ENCODE measurements at regions not wholly inside any gene's neighbourhood (a gene's known extent, or its start where the extent isn't known, plus 50 kb on each side); places are given as distances from the start of the nearest gene placed in this dataset.
"Not testable (repeated sequence)": the region's sequence is repeated elsewhere in the genome, so short reads cannot be mapped to it uniquely, and the experiment has no call there.

DNA sequence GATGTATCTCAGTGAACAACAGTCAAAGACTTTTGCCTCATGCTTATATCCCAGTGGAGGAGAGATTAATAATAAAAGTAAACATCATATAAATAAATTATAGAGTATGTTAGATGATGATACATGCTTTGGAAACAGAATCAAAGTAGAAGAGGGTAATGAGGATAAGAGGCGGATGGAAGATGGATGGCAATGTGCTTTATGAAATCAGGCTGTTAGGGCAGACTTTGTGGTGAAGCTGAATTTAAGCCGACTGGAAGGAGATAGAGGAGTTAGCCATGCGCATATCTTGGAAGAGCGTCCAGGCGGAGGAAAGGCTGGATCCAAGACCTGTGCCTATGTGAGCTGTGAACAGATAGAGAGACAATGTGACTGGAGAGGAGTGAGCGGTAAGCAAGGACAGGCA is 74.9 kb upstream of the GUCY1A1 start:
- DNase-seq (ENCODE audit: low read depth) = no peak

DNA sequence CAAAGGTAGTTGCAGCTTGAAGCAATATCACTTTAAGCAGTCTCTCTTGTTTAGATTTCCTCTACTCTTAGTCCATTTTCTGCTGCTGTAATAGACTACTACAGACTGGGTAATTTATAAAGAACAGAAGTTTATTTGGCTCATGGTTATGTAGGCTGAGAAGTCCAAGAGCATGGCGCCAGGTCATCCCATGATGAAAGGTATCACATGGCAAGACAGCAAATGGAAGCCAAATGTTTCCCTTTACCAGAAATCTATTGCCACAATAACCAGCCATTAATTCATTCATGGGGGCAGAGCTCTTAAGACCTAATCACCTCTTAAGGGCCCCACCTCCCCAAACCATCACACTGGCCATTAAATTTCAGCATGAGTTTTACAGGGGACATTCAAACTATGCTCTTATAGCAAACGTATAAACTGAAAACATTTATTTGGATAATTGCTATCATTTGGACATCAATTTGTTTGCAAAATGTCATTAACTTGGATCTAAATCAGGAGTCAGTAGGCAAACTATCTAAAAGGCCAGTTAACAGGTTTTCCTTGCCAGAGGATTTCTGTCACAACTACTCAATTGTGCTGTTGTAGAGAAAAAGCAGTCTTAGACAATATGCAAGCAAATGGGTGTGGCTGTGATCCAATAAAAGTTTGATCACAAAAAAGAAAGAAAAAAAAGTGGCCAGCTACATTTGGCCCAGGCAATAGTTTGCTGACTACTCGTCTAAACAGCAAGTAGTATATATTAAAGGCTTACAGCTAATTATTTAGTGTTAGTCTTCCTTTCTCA is 75.7 kb upstream of the GUCY1A1 start:
- DNase-seq (ENCODE audit: low read depth) = no peak

- DNase-seq (ENCODE audit: low read depth) = no peak
These were observed 78.2 kb upstream of the GUCY1A1 start for GRCh38 chr4:155588437-155588836.

GRCh38 chr4:155587766-155588165 is 78.9 kb upstream of the GUCY1A1 start:
- DNase-seq (ENCODE audit: low read depth) = no peak

GRCh38 chr4:155582971-155583437 is 83.6 kb upstream of the GUCY1A1 start:
- no peak for DNase-seq (ENCODE audit: low read depth)

DNA sequence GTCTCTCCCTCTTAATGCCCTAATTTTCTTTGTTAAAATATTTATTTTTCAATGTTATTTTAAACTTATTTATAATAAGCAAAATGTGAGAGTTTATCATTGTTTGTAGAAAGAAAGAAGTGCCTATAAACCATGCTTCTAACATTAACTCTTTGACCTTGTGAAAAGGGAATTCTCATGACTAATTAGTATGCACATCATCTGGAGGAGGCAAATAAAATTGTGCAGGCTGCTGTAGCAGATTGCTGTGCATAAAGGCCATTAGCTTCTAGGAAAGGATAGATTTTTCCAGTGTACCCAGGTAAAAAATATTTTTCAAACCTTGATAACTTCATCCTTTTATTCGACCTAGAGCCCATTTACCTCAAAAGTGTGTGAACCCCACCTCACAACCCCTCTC is 84.6 kb upstream of the GUCY1A1 start:
- DNase-seq (ENCODE audit: low read depth) = no peak

GRCh38 chr4:155578726-155579370 is 87.8 kb upstream of the GUCY1A1 start:
- no peak for DNase-seq (ENCODE audit: low read depth)

DNA sequence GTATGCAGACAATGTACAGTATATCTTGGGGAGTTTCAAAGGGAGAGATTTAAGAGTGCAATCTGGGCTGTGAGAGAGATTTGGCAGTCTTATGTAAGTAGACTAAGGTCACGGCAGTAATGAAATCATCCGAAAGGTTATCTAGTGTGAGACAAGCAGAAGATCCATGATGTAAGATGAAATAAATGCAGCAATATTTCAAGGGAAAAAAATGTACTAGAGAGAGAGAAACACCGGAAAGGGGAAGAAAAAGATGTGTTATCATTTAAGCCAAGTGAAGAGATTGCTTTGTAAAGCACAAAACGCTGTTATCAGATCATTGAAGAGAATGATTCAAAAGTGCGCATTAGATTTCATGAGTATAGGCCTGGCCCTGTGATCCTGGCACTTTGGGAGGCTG is 88.4 kb upstream of the GUCY1A1 start:
- no peak for DNase-seq (ENCODE audit: low read depth)

DNA sequence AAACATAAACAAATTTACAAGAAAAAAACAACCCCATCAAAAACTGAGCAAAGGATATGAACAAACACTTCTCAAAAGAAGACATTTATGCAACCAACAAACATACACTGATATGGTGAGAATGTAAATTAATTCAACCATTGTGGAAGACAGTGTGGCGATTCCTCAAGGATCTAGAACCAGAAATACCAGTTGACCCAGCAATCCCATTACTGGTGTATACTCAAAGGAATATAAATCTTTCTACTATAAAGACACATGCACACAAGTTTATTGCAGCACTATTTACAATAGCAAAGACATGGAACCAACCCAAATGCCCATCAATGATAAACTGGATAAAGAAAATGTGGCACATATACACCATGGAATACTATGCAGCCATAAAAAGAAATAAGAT is 92.3 kb upstream of the GUCY1A1 start:
- not testable (repeated sequence) for DNase-seq (ENCODE audit: low read depth)

- DNase-seq (ENCODE audit: low read depth) = no peak
These were observed 93.5 kb upstream of the GUCY1A1 start for GRCh38 chr4:155573126-155573525.

DNA sequence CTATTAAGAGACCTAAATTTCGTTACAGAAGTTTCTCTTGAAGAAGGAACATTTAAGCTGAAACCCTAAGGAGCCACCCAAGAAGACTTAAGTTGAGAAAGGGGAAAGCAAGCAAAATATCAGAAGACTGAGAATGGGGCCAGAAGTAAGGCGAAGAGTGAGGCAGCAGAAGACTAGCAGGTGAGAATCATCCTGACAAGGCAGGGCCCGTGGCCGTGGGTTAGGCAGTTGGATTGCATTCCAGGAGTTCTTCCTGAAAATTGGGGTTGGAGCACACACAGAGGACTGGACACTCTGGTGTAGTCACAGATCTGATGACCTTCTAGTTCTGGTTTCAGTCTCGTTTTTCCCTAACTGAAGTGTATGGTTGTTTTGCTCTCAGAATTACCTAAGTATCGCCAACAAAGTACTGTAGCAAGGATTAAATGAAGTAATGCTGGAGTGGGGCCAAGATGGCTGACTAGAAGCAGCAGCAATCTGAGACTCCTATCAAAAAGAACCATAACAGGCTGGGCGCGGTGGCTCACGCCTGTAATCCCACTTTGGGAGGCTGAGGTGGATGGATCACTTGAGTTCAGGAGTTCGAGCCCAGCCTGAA is 94.4 kb upstream of the GUCY1A1 start:
- DNase-seq (ENCODE audit: low read depth) = no peak

GRCh38 chr4:155571184-155571944 is 95.3 kb upstream of the GUCY1A1 start:
- no peak for DNase-seq (ENCODE audit: low read depth)

DNA sequence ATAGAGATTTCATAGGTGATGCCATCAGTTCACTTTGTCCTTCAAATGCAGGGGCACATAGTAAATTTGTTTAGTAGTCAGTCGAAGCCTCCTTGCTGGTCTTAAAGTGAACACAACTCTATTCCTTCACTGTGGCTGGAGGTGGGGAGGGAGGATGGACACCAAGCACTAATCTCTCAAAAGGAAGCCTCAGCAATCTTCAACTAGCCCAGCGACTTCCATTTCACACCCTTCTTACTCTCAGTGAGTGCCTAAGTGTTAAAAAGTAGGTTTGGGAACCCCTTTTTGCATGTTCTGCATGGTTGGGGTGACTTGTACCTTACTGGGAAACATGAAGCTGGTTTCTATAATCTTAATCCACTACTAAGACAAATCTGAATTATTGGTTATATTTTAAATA is 96.0 kb upstream of the GUCY1A1 start:
- DNase-seq (ENCODE audit: low read depth) = no peak

DNA sequence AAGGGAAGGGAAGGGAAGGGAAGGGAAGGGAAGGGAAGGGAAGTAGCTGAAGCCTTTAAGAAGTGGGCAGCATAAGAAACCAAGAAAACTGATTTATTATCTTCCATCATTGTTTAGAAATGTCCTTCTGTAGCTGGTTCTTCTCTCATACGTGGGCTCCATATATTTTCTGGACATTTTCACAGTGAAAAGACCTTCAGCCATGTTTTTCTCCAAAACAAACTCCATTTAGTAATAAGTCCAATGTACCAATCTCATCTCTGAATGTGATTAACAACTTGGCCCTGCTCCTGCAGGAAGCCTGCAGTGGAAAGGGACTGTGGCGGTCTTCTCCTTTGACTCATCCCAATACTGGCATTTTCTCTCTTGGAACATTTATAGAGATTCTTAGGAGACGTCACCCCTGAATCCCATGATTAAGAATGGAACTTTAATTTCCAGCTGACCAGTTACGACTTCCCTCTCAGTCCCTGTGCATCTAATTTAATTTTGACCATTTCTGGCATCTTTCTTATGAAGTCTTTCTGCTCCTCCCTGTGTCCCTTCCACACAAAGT is 96.6 kb upstream of the GUCY1A1 start:
- DNase-seq (ENCODE audit: low read depth) = no peak

- no peak for DNase-seq (ENCODE audit: low read depth)
These were observed 97.2 kb upstream of the GUCY1A1 start for GRCh38 chr4:155569471-155569870.

GRCh38 chr4:155568641-155569220 is 97.9 kb upstream of the GUCY1A1 start:
- DNase-seq (ENCODE audit: low read depth) = no peak

GRCh38 chr4:155566354-155566753 is 100.3 kb upstream of the GUCY1A1 start:
- DNase-seq (ENCODE audit: low read depth) = no peak

DNA sequence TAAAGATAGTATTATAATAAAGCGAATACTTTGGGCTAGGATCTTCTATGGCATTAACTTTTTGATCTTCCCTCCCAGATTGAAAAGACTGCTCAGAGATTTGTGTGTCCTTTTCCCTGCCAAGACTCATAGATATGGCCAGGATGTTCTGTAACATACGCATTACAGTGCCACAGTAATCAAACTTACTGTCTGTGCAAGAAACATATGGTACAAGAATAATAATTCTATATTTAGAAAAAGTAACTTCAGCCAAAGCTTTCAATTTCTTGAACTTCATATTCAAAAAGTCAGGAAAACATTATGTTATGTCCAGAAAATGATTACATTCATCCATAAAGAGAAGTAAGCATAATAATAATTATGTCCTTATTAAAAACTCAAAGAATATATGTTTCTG is 100.9 kb upstream of the GUCY1A1 start:
- DNase-seq (ENCODE audit: low read depth) = no peak

DNA sequence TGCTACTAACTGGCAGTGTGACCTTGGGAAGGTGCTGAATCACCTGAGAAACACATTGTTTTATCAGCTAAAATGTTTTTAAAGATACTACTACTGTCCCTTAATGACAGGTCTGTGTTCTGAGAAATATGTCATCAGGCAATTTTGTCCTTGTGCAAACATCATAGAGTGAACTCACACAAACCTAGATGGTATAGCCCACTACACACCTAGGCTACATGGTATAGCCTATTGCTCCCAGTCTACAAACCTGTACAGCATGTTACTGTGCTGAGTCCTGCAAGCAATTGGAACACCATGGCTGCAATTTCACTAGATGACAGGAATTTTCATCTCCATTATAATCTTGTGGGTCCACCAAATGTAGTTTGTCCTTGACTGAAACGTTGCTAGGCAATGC is 101.3 kb upstream of the GUCY1A1 start:
- no peak for DNase-seq (ENCODE audit: low read depth)

GRCh38 chr4:155564880-155565279 is 101.8 kb upstream of the GUCY1A1 start:
- DNase-seq (ENCODE audit: low read depth) = no peak

DNA sequence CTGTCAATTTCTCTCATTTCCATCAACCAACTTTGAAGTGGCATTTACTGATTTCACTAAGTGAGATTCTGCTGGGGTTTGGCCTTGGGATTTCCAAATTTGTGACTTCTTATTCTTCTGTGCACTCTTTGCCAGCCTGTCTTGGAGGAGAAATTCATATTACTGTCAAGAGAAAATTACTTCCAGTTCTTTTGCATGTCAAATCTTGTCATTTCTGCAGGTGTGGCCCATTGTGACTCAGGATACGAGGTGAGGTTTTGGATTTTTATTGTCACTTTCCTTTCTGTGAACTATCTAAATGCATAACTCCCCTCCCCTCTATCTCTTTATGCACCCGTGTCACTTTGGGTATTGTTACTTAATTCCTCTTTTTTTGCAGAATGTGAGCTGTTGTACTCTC is 102.6 kb upstream of the GUCY1A1 start:
- DNase-seq (ENCODE audit: low read depth) = no peak

DNA sequence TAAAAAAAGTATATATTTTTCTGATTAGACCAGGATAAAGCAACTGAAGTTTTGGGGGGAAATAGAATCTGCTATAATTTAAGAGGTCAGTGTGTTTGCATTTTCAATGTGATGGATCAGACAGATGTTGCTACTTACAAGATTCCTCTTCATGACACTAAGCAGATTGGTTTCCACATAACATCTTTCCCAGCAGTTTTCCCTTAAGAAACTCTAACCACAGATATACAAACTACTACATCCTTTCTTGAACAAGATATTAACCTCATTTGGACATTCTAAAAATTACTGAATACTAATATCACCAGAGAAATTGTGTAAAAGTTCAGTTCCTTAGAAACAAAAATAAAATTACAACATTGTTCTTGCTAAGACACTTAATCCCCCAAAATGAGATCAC is 106.7 kb upstream of the GUCY1A1 start:
- DNase-seq (ENCODE audit: low read depth) = no peak

All from stimulated activated CD8-positive, alpha-beta memory T cell treated with anti-CD3 and anti-CD28 coated beads, Interleukin-12 subunit alpha, Interleukin-12 subunit beta, amount 100 ng/mL, for 4 hours (primary cell).